ENCODE measurements at regions not wholly inside any gene's neighbourhood (a gene's known extent, or its start where the extent isn't known, plus 50 kb on each side); places are given as distances from the start of the nearest gene placed in this dataset.
"Not testable (repeated sequence)": the region's sequence is repeated elsewhere in the genome, so short reads cannot be mapped to it uniquely, and the experiment has no call there.

- POLR2A ChIA-PET: no interaction called here
- CTCF ChIA-PET: no interaction called here
- TF ChIP-seq CTCF (IDR thresholded peaks at IDR 0.05; ENCODE audit: low read depth, low read length): no peak
- Histone ChIP-seq H3K4me3 (ENCODE audit: low read depth, low read length) (no peak overlapping the region), H3K27me3 (ENCODE audit: control insufficient read depth, insufficient read depth, low read length) (no peaks in the 10 kb centered on the region), H3K9me3 (ENCODE audit: control insufficient read depth, insufficient read depth, low read length) (no peaks in the 10 kb centered on the region), H3K27ac (ENCODE audit: low read depth, low read length) (no peak overlapping the region)
- no peak for DNase-seq (ENCODE audit: low read depth, low spot score)
Observed at GRCh38 chr10:28996345-28996744, 292.5 kb upstream of the LYZL1 start.

GRCh38 chr10:28996947-28997551, 291.8 kb upstream of the LYZL1 start:
- H3K27ac ChIP-seq (ENCODE audit: low read depth, low read length): no peak overlapping the region
- no peaks in the 10 kb centered on the region for H3K27me3 ChIP-seq (ENCODE audit: control insufficient read depth, insufficient read depth, low read length)
- no peak for DNase-seq (ENCODE audit: low read depth, low spot score)
- no peak for TF ChIP-seq CTCF (IDR thresholded peaks at IDR 0.05; ENCODE audit: low read depth, low read length)
- no peak overlapping the region for H3K4me3 ChIP-seq (ENCODE audit: low read depth, low read length)
- no peaks in the 10 kb centered on the region for H3K9me3 ChIP-seq (ENCODE audit: control insufficient read depth, insufficient read depth, low read length)
- ChIA-PET CTCF (no interaction called here), POLR2A (no interaction called here)

GRCh38 chr10:28997734-28998133, 291.1 kb upstream of the LYZL1 start:
- no peak for DNase-seq (ENCODE audit: low read depth, low spot score)
- no peak overlapping the region for H3K4me3 ChIP-seq (ENCODE audit: low read depth, low read length)
- H3K27me3 ChIP-seq (ENCODE audit: control insufficient read depth, insufficient read depth, low read length): no peaks in the 10 kb centered on the region
- ChIA-PET CTCF (no interaction called here), POLR2A (no interaction called here)
- no peak overlapping the region for H3K27ac ChIP-seq (ENCODE audit: low read depth, low read length)
- no peaks in the 10 kb centered on the region for H3K9me3 ChIP-seq (ENCODE audit: control insufficient read depth, insufficient read depth, low read length)
- TF ChIP-seq CTCF (IDR thresholded peaks at IDR 0.05; ENCODE audit: low read depth, low read length): no peak

GRCh38 chr10:29001801-29002200, 287.1 kb upstream of the LYZL1 start:
- no peak for TF ChIP-seq CTCF (IDR thresholded peaks at IDR 0.05; ENCODE audit: low read depth, low read length)
- no peak overlapping the region for H3K4me3 ChIP-seq (ENCODE audit: low read depth, low read length)
- H3K9me3 ChIP-seq (ENCODE audit: control insufficient read depth, insufficient read depth, low read length): no peaks in the 10 kb centered on the region
- DNase-seq (ENCODE audit: low read depth, low spot score): no peak
- H3K27ac ChIP-seq (ENCODE audit: low read depth, low read length): no peak overlapping the region
- no peaks in the 10 kb centered on the region for H3K27me3 ChIP-seq (ENCODE audit: control insufficient read depth, insufficient read depth, low read length)
- ChIA-PET POLR2A (no interaction called here), CTCF (interaction anchor here (0.7 kb wide), 1 partner anchor 10 kb away, joined by 3 read pairs; no protein-coding TSS in a partner anchor)

DNA sequence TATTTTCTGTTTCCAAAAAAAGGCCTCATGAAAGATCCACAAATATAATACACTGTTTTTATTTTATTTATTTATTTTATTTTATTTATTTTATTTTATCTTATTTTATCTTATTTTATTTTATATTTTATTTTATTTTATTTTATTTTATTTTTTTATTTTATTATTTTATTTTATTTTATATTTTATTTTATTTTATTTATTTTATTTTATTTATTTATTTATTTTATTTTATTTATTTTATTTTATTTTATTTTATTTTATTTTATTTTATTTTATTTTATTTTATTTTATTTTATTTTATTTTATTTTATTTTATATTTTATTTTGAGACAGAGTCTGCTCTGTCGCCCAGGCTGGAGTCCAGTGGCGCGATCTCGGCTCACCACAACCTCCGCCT, 285.9 kb upstream of the LYZL1 start:
- H3K4me3 ChIP-seq (ENCODE audit: low read depth, low read length); H3K9me3 ChIP-seq (ENCODE audit: control insufficient read depth, insufficient read depth, low read length); DNase-seq (ENCODE audit: low read depth, low spot score); H3K27ac ChIP-seq (ENCODE audit: low read depth, low read length); POLR2A ChIA-PET; H3K27me3 ChIP-seq (ENCODE audit: control insufficient read depth, insufficient read depth, low read length): not testable (repeated sequence)
- CTCF ChIA-PET: interaction anchor here (1.8 kb wide), 1 partner anchor 11 kb away, joined by 7 read pairs; no protein-coding TSS in a partner anchor
